Endothelial cell of umbilical vein (primary cell): ENCODE measurements at regions not wholly inside any gene's neighbourhood (a gene's known extent, or its start where the extent isn't known, plus 50 kb on each side); places are given as distances from the start of the nearest gene placed in this dataset.

Source experiments
- BruUV-seq: library from RNA; stranded (reverse); fragments of 400-500 nt; replicated peaks from 2 replicates; lab custom pipeline; 2021; lab: Mats Ljungman, UMichigan
- CTCF ChIA-PET: fragments of 300-600, 350-600 bp; sonication (Branson Sonifier 250); formaldehyde crosslinking; loops from one replicate; lab custom pipeline; 2021; ENCODE audit warnings: antibody characterized with exemption, inconsistent platforms; lab: Charles Lee
- POLR2A ChIA-PET: fragments of 300-600, 350-600 bp; sonication (Branson Sonifier 250); formaldehyde crosslinking; loops from one replicate; lab custom pipeline; 2021; ENCODE audit warnings: antibody characterized with exemption, inconsistent platforms; lab: Charles Lee
- DNase-seq: peaks from one replicate; pipeline ENCODE4 v3.0.0-alpha.2; 2011; ENCODE audit warnings: low read depth, low spot score
- FAIRE-seq: peaks from 2 replicates; lab custom pipeline; 2011; peaks lifted over from hg19 to GRCh38; lab: Jason Lieb, UNC
- H2AFZ ChIP-seq: 2 replicates; pipeline ENCODE4 v1.6.0; 2012; ENCODE audit warnings: low read depth, low read length, control low read depth, inconsistent platforms
- H3K27ac ChIP-seq: 2 replicates; pipeline ENCODE4 v1.5.1; 2011; ENCODE audit warnings: low read depth, mild to moderate bottlenecking, control low read depth, low read length, moderate library complexity; ENCODE audit not compliant: insufficient read depth
- H3K27me3 ChIP-seq, 2 experiments: 2 replicates each; pipeline versions ENCODE4 v1.6.0 to v1.6.1; 2011; ENCODE audit warnings: low read length in 2 of 2, mixed read lengths in 1 of 2; ENCODE audit not compliant: control insufficient read depth in 2 of 2, insufficient read depth in 2 of 2
- H3K36me3 ChIP-seq, 2 experiments: 2 replicates in 1 of 2; 3 replicates in 1 of 2; pipeline ENCODE4 v1.5.1; 2011; ENCODE audit warnings: low read length in 2 of 2, mild to moderate bottlenecking in 1 of 2, moderate library complexity in 1 of 2; ENCODE audit not compliant: control insufficient read depth in 2 of 2, insufficient read depth in 2 of 2; ENCODE audit errors: extremely low read depth in 1 of 2
- H3K4me1 ChIP-seq: 3 replicates; pipeline ENCODE4 v1.5.1; 2011; ENCODE audit warnings: mild to moderate bottlenecking, low read length; ENCODE audit not compliant: control insufficient read depth, insufficient read depth; ENCODE audit errors: extremely low read depth
- H3K4me2 ChIP-seq: 2 replicates; pipeline ENCODE4 v1.6.1; 2011; ENCODE audit warnings: low read length, control low read depth, mixed read lengths; ENCODE audit not compliant: insufficient read depth
- H3K4me3 ChIP-seq, 3 experiments: fragments of 200-600 bp in 1 of 3; sonication (generic), shearing (Covaris generic) in 1 of 3; replicated peaks in 1 of 3; 2 replicates each; pipeline ENCODE4 v1.5.1; 2011 to 2016; ENCODE audit warnings: control low read depth in 3 of 3, low read length in 3 of 3, mild to moderate bottlenecking in 2 of 3, inconsistent platforms in 1 of 3, low read depth in 1 of 3, moderate library complexity in 1 of 3; ENCODE audit not compliant: insufficient read depth in 1 of 3
- H3K79me2 ChIP-seq: 2 replicates; pipeline ENCODE4 v1.6.0; 2012; ENCODE audit warnings: low read length, inconsistent platforms; ENCODE audit not compliant: control insufficient read depth, insufficient read depth
- H3K9ac ChIP-seq: replicated peaks from 2 replicates; pipeline ENCODE3; 2011; ENCODE audit warnings: low read length, control low read depth; ENCODE audit not compliant: insufficient read depth; ENCODE audit errors: extremely low read depth
- H3K9me1 ChIP-seq: replicated peaks from 3 replicates; pipeline ENCODE4 v1.6.0; 2011; ENCODE audit warnings: mild to moderate bottlenecking, low read length; ENCODE audit not compliant: control insufficient read depth, insufficient read depth; ENCODE audit errors: extremely low read depth
- H3K9me3 ChIP-seq: replicated peaks from 2 replicates; pipeline ENCODE4 v1.5.1; 2012; ENCODE audit warnings: low read length, inconsistent platforms; ENCODE audit not compliant: control insufficient read depth, insufficient read depth
- H4K20me1 ChIP-seq: replicated peaks from 2 replicates; pipeline ENCODE3; 2011; ENCODE audit warnings: mild to moderate bottlenecking, low read length; ENCODE audit not compliant: control insufficient read depth, insufficient read depth; ENCODE audit errors: extremely low read depth
- CTCF ChIP-seq, 2 donors: IDR thresholded peaks; 1 replicate in 1 of 2; 2 replicates in 1 of 2; pipeline ENCODE4 v1.5.1; 2011; ENCODE audit warnings: low read length in 2 of 2, mild to moderate bottlenecking in 2 of 2, moderate library complexity in 2 of 2, control low read depth in 1 of 2, inconsistent platforms in 1 of 2, low read depth in 1 of 2; ENCODE audit not compliant: insufficient read depth in 1 of 2; ENCODE audit errors: extremely low read depth in 1 of 2
- EZH2 ChIP-seq: IDR thresholded peaks from 2 replicates; pipeline ENCODE4 v1.6.1; 2012; ENCODE audit warnings: borderline replicate concordance, low read depth, mild to moderate bottlenecking, moderate library complexity, low read length, inconsistent platforms; ENCODE audit not compliant: severe bottlenecking
- FOS ChIP-seq: IDR thresholded peaks from 2 replicates; pipeline ENCODE4 v1.6.1; 2011; ENCODE audit warnings: mild to moderate bottlenecking, low read length, moderate library complexity, borderline replicate concordance; ENCODE audit not compliant: insufficient read depth
- GATA2 ChIP-seq: IDR thresholded peaks from 2 replicates; pipeline ENCODE4 v1.7.0; 2011; ENCODE audit warnings: low read depth, mild to moderate bottlenecking, moderate library complexity, mixed read lengths, low read length; ENCODE audit not compliant: insufficient read length, insufficient read depth
- JUN ChIP-seq: IDR thresholded peaks from 2 replicates; pipeline ENCODE4 v1.6.1; 2011; ENCODE audit warnings: borderline replicate concordance, low read depth; ENCODE audit not compliant: insufficient read length, insufficient read depth
- MAX ChIP-seq: IDR thresholded peaks from 2 replicates; pipeline ENCODE4 v1.6.1; 2011; ENCODE audit not compliant: insufficient read depth, insufficient read length
- MYC ChIP-seq: IDR thresholded peaks from one replicate; pipeline ENCODE4 v1.6.1; 2011; ENCODE audit warnings: mild to moderate bottlenecking, low read depth, low read length
- POLR2A ChIP-seq: IDR thresholded peaks from 2 replicates; pipeline ENCODE4 v1.6.1; 2012; ENCODE audit warnings: low read depth, mild to moderate bottlenecking, control low read depth, low read length
- POLR2AphosphoS5 ChIP-seq: IDR thresholded peaks from 2 replicates; pipeline ENCODE4 v1.6.1; 2012; ENCODE audit warnings: low read depth, mild to moderate bottlenecking, control low read depth, low read length, moderate library complexity; ENCODE audit not compliant: insufficient read depth
- dilution Hi-C: fragments of 300-500 bp; cut with MboI; formaldehyde crosslinking; loops from one replicate; pipeline ENCODE4 v1.15.0; 2019; ENCODE audit warnings: low sequenced_read_pairs; ENCODE audit not compliant: extremely low pct_ligation_motif_present
- intact Hi-C: fragments of 100-400 bp; cut with micrococcal nuclease; formaldehyde crosslinking; loops from one replicate; pipeline ENCODE4 v1.10.0; 2022

GRCh38 chr1:64363616-64364015 is 106.3 kb upstream of the CACHD1 start:
- peaks cover 0 to 2% of the 10 kb centered on the region in 2 experiments for H3K27me3 ChIP-seq
- CTCF ChIA-PET = no interaction called here
- no peak for TF ChIP-seq EZH2
- TF ChIP-seq POLR2AphosphoS5 = no peak
- TF ChIP-seq MAX = no peak
- TF ChIP-seq FOS = no peak
- no peak for TF ChIP-seq POLR2A
- TF ChIP-seq MYC = no peak
- TF ChIP-seq JUN = no peak
- no peak for TF ChIP-seq CTCF (IDR thresholded peaks at IDR 0.05; ENCODE audit: extremely low read depth in 1 of 2, insufficient read depth in 1 of 2, low read depth in 1 of 2, low read length in 2 of 2)
- TF ChIP-seq GATA2 = no peak
- FAIRE-seq (no peak), DNase-seq (no peak)
- intact Hi-C loops (no loop called here), dilution Hi-C loops (no loop called here)
- no peaks in the 10 kb centered on the region for H3K4me1 ChIP-seq
- no TSS peak for BruUV-seq
- no peaks in the 10 kb centered on the region for H3K9me3 ChIP-seq
- H2AFZ ChIP-seq = no peak overlapping the region
- no peaks in the 10 kb centered on the region for H3K9me1 ChIP-seq
- H3K27ac ChIP-seq = no peak overlapping the region
- H4K20me1 ChIP-seq = no peaks in the 10 kb centered on the region
- no peak overlapping the region for H3K9ac ChIP-seq
- H3K4me3 ChIP-seq = no peak overlapping the region
- H3K79me2 ChIP-seq = no peaks in the 10 kb centered on the region
- H3K4me2 ChIP-seq = no peak overlapping the region
- H3K36me3 ChIP-seq = no peaks in the 10 kb centered on the region
- POLR2A ChIA-PET = no interaction called here
